GM12878 (cell line): ENCODE measurements at regions not wholly inside any gene's neighbourhood (a gene's known extent, or its start where the extent isn't known, plus 50 kb on each side); places are given as distances from the start of the nearest gene placed in this dataset.

Experiments used
- ATAC-seq: fragments of 200-7000 bp; cut with Tn5 transposase; 3 replicates; pipeline ENCODE4 v1.9.1; 2020; ENCODE audit warnings: mild to moderate bottlenecking, moderate library complexity
- BruUV-seq: library from RNA; stranded (reverse); fragments of 400-500 nt; replicated peaks from 2 replicates; lab custom pipeline; 2021; lab: Mats Ljungman, UMichigan
- CTCF ChIA-PET: fragments of 300-600 bp; sonication (Branson Sonifier 250); formaldehyde crosslinking; extraction: SDS; loops from one replicate; lab custom pipeline; 2021; ENCODE audit warnings: inconsistent platforms; lab: Yijun Ruan, JAX
- POLR2A ChIA-PET: fragments of 350-600 bp; formaldehyde crosslinking; extraction: SDS; loops from one replicate; lab custom pipeline; 2021; ENCODE audit warnings: inconsistent platforms; lab: Charles Lee
- RAD21 ChIA-PET: fragments of 300-600 bp; sonication (Branson Sonifier 250); formaldehyde crosslinking; loops from one replicate; lab custom pipeline; 2023; ENCODE audit warnings: antibody characterized with exemption; ENCODE audit not compliant: unreplicated experiment; lab: Charles Lee
- SMC1A ChIA-PET: fragments of 300-600 bp; sonication (Branson Sonifier 250); formaldehyde crosslinking; loops from one replicate; lab custom pipeline; 2023; ENCODE audit not compliant: unreplicated experiment, uncharacterized antibody; lab: Charles Lee
- DNase-seq: peaks from one replicate; pipeline ENCODE4 v3.0.0-alpha.2; 2011; ENCODE audit warnings: low read depth, low spot score
- FAIRE-seq: peaks from 3 replicates; lab custom pipeline; 2011; peaks lifted over from hg19 to GRCh38; lab: Jason Lieb, UNC
- H2AFZ ChIP-seq: 2 replicates; pipeline ENCODE4 v1.6.0; 2011; ENCODE audit warnings: low read depth, low read length, control low read depth; ENCODE audit not compliant: control insufficient read depth
- H3K27ac ChIP-seq: 2 replicates; pipeline ENCODE4 v1.5.1; 2011; ENCODE audit warnings: control low read depth; ENCODE audit not compliant: control insufficient read depth, insufficient read depth
- H3K27me3 ChIP-seq, 2 experiments: replicated peaks in 1 of 2; 2 replicates each; pipeline versions ENCODE4 v1.6.0 to v1.6.1; 2011; ENCODE audit warnings: low read length in 1 of 2; ENCODE audit not compliant: control insufficient read depth in 2 of 2, insufficient read depth in 2 of 2
- H3K36me3 ChIP-seq, 2 experiments: 2 replicates each; pipeline ENCODE4 v1.5.1; 2011; ENCODE audit warnings: low read length in 1 of 2; ENCODE audit not compliant: control insufficient read depth in 2 of 2, insufficient read depth in 2 of 2
- H3K4me1 ChIP-seq: 2 replicates; pipeline ENCODE4 v1.6.1; 2011; ENCODE audit warnings: mild to moderate bottlenecking, low read length, moderate library complexity, mixed read lengths; ENCODE audit not compliant: control insufficient read depth, insufficient read depth
- H3K4me2 ChIP-seq: 2 replicates; pipeline ENCODE4 v1.6.0; 2011; ENCODE audit warnings: control low read depth; ENCODE audit not compliant: control insufficient read depth, insufficient read depth
- H3K4me3 ChIP-seq: fragments of 200-600 bp; sonication (generic); 2 replicates; pipeline ENCODE4 v1.5.1; 2016
- H3K79me2 ChIP-seq: 2 replicates; pipeline ENCODE4 v1.6.0; 2011; ENCODE audit warnings: low read length; ENCODE audit not compliant: control insufficient read depth, insufficient read depth
- H3K9ac ChIP-seq: 2 replicates; pipeline ENCODE4 v1.8.0; 2011; ENCODE audit warnings: low read length, control low read depth, mixed read lengths; ENCODE audit not compliant: control insufficient read depth, insufficient read depth
- H3K9me3 ChIP-seq: replicated peaks from 3 replicates; pipeline ENCODE4 v1.5.1; 2011; ENCODE audit warnings: mild to moderate bottlenecking, low read length; ENCODE audit not compliant: control insufficient read depth, insufficient read depth
- H4K20me1 ChIP-seq: 2 replicates; pipeline ENCODE4 v1.6.0; 2011; ENCODE audit not compliant: control insufficient read depth, insufficient read depth
- BCL11A ChIP-seq: IDR thresholded peaks from 2 replicates; pipeline ENCODE4 v1.6.1; 2011; ENCODE audit warnings: low read depth, low read length
- DPF2 ChIP-seq: fragments of 450-650 bp; IDR thresholded peaks from 2 replicates; pipeline ENCODE4 v1.6.1; 2017; ENCODE audit warnings: mild to moderate bottlenecking
- EED ChIP-seq: sonication (generic); IDR thresholded peaks from 2 replicates; pipeline ENCODE4 v1.6.1; 2016; ENCODE audit warnings: antibody characterized with exemption, low read depth
- EP300 ChIP-seq, 2 experiments: fragments of 150-350 bp in 1 of 2; IDR thresholded peaks; 2 replicates each; pipeline ENCODE4 v1.6.1; 2011 to 2012; ENCODE audit warnings: low read depth in 2 of 2, low read length in 2 of 2, borderline replicate concordance in 1 of 2, improper control_type of control experiment in 1 of 2, inconsistent platforms in 1 of 2; ENCODE audit not compliant: control insufficient read depth in 1 of 2
- HDGF ChIP-seq: fragments of 450-650 bp; IDR thresholded peaks from 2 replicates; pipeline ENCODE4 v1.6.1; 2016; ENCODE audit warnings: antibody characterized with exemption
- HSF1 ChIP-seq: fragments of 150-350 bp; IDR thresholded peaks from 2 replicates; pipeline ENCODE4 v1.6.1; 2014; ENCODE audit warnings: mild to moderate bottlenecking, low read depth, low read length
- NRF1 ChIP-seq: conservative IDR thresholded peaks from 2 replicates; pipeline ENCODE4 v1.6.1; 2011; ENCODE audit warnings: mild to moderate bottlenecking, low read depth, low read length, improper control_type of control experiment
- POLR2AphosphoS2 ChIP-seq: IDR thresholded peaks from 2 replicates; pipeline ENCODE4 v1.6.1; 2011; ENCODE audit warnings: low read depth, mild to moderate bottlenecking, low read length, improper control_type of control experiment, moderate library complexity
- RCOR1 ChIP-seq: conservative IDR thresholded peaks from 2 replicates; pipeline ENCODE4 v1.6.1; 2012; ENCODE audit warnings: low read depth, low read length, improper control_type of control experiment
- RUNX3 ChIP-seq: IDR thresholded peaks from 2 replicates; pipeline ENCODE4 v1.6.1; 2012; ENCODE audit warnings: low read length, inconsistent platforms
- SPI1 ChIP-seq: IDR thresholded peaks from 2 replicates; pipeline ENCODE4 v1.6.1; 2011; ENCODE audit warnings: low read depth, mild to moderate bottlenecking, low read length, moderate library complexity, borderline replicate concordance; ENCODE audit not compliant: insufficient read depth
- SUPT20H ChIP-seq: IDR thresholded peaks from 2 replicates; pipeline ENCODE4 v1.6.1; 2011; ENCODE audit warnings: low read depth, mild to moderate bottlenecking, low read length, moderate library complexity, borderline replicate concordance; ENCODE audit not compliant: control insufficient read depth
- ZNF217 ChIP-seq: fragments of 450-650 bp; IDR thresholded peaks from 2 replicates; pipeline ENCODE4 v1.6.1; 2017; ENCODE audit warnings: antibody characterized with exemption, mild to moderate bottlenecking
- ZSCAN29 ChIP-seq: fragments of 450-650 bp; IDR thresholded peaks from 2 replicates; pipeline ENCODE4 v1.6.1; 2017; ENCODE audit warnings: mild to moderate bottlenecking, moderate library complexity
- ZZZ3 ChIP-seq: IDR thresholded peaks from 2 replicates; pipeline ENCODE4 v1.6.1; 2011; ENCODE audit warnings: low read depth; ENCODE audit not compliant: control insufficient read depth, insufficient read length
- WGBS: methylation state at CpG from one replicate; pipeline ENCODE4 v1.1.6; 2016; ENCODE audit warnings: low lambda C conversion rate; ENCODE audit not compliant: insufficient replicate concordance, insufficient coverage; ENCODE audit errors: missing lambda C conversion rate; 5-methylcytosine and 5-hydroxymethylcytosine counted together
- in situ Hi-C: fragments of 300-500 bp; cut with MboI; formaldehyde crosslinking; loops from 9 replicates; pipeline ENCODE4 v1.14.3; 2018; ENCODE audit warnings: mixed read lengths
- intact Hi-C: fragments of 100-400 bp; cut with micrococcal nuclease; formaldehyde crosslinking; loops from one replicate; pipeline ENCODE4 v1.14.2; 2022; ENCODE audit not compliant: unreplicated experiment
- TF ChIP-seq, protein P1 (sequence below): IDR thresholded peaks from 2 replicates; pipeline ENCODE4 v1.6.1; 2012; ENCODE audit warnings: low read depth, low read length, improper control_type of control experiment

DNA sequence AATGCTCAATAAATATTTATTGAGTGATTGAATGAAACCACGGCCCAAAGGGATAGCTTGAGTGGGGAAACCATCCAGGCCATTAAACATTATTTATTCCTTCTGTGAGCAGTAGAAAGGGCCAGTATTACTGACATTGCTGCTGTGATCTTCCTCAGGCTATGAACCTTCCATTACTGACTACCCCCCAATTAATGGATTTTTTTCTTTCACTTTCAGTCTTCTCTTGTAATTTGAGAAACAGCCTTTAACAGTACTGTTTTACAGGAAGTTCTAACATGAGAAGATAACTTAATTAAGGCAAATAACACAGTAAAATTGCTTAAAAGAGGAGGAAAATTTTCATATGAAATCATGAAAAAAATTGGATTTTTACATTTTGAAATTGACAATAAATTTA is 629.5 kb downstream of the TRHDE start:
- H3K27ac ChIP-seq, result no peak overlapping the region
- ChIA-PET POLR2A (no interaction called here), SMC1A (no interaction called here), RAD21 (no interaction called here), CTCF (no interaction called here)
- no peaks in the 10 kb centered on the region for H3K4me1 ChIP-seq
- ATAC-seq, result no peak
- no peaks in the 10 kb centered on the region for H3K36me3 ChIP-seq
- no peaks in the 10 kb centered on the region for H3K9me3 ChIP-seq
- H2AFZ ChIP-seq, result no peak overlapping the region
- no peak overlapping the region for H3K9ac ChIP-seq
- no peaks in the 10 kb centered on the region for H4K20me1 ChIP-seq
- intact Hi-C loops (no loop called here), in situ Hi-C loops (no loop called here)
- no peaks in the 10 kb centered on the region for H3K79me2 ChIP-seq
- no TSS peak for BruUV-seq
- 0% methylated on average over 1 of the region's 1 CpG for WGBS
- FAIRE-seq, result no peak
- TF ChIP-seq EED (no peak), SUPT20H (no peak), ZZZ3 (no peak), ZNF217 (no peak)
- H3K27me3 ChIP-seq, result no peaks in the 10 kb centered on the region
- no peak overlapping the region for H3K4me3 ChIP-seq
- no peak for DNase-seq
- no peak overlapping the region for H3K4me2 ChIP-seq

DNA sequence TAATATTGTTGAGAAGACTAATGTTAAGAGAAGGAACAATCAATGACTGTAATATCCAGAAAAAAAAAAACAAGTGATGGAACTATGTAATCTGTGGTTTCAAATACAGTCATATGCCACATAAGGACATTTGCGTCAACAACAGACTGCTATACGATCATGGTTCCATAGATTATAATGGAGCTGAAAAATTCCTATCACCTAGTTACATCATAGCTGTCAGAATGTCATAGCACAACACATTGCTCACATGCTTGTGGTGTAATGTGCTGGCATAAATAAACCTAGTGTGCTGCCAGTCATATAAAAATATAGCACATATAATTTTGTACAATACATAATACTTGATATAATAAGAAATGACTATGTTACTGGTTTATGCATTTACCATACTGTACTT is 653.5 kb downstream of the TRHDE start:
- ChIA-PET RAD21 (no interaction called here), CTCF (interaction anchor here (0.6 kb wide), 1 partner anchor 556 kb away, joined by 3 read pairs; no protein-coding TSS in a partner anchor), POLR2A (no interaction called here), SMC1A (no interaction called here)
- WGBS, result 92% methylated on average over 2 of the region's 2 CpGs
- H3K36me3 ChIP-seq, result no peaks in the 10 kb centered on the region
- DNase-seq (no peak), FAIRE-seq (no peak), ATAC-seq (no peak)
- no peak overlapping the region for H3K9ac ChIP-seq
- H4K20me1 ChIP-seq, result no peaks in the 10 kb centered on the region
- intact Hi-C loops (no loop called here), in situ Hi-C loops (no loop called here)
- no peaks in the 10 kb centered on the region for H3K79me2 ChIP-seq
- no peak overlapping the region for H3K27ac ChIP-seq
- H3K4me2 ChIP-seq, result no peak overlapping the region
- H3K4me3 ChIP-seq, result no peak overlapping the region
- no peak overlapping the region for H2AFZ ChIP-seq
- no TSS peak for BruUV-seq
- H3K9me3 ChIP-seq, result no peaks in the 10 kb centered on the region
- H3K4me1 ChIP-seq, result no peaks in the 10 kb centered on the region
- H3K27me3 ChIP-seq, result no peaks in the 10 kb centered on the region
- TF ChIP-seq, protein P1, sequence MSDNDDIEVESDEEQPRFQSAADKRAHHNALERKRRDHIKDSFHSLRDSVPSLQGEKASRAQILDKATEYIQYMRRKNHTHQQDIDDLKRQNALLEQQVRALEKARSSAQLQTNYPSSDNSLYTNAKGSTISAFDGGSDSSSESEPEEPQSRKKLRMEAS, result no peak
- TF ChIP-seq SPI1, result no peak
- TF ChIP-seq DPF2, result no peak
- no peak for TF ChIP-seq POLR2AphosphoS2
- TF ChIP-seq HSF1, result no peak
- no peak for TF ChIP-seq RCOR1
- TF ChIP-seq BCL11A, result no peak
- TF ChIP-seq ZSCAN29, result no peak
- TF ChIP-seq EP300 (IDR thresholded peaks at IDR 0.05; ENCODE audit: borderline replicate concordance in 1 of 2, control insufficient read depth in 1 of 2, low read depth in 2 of 2, low read length in 2 of 2), result no peak
- no peak for TF ChIP-seq NRF1
- TF ChIP-seq RUNX3, result no peak
- TF ChIP-seq HDGF, result no peak
